MM.1S (cell line): ENCODE measurements at regions not wholly inside any gene's neighbourhood (a gene's known extent, or its start where the extent isn't known, plus 50 kb on each side); places are given as distances from the start of the nearest gene placed in this dataset.

Experiments
- DNase-seq: peaks from one replicate; pipeline ENCODE4 v3.0.0-alpha.2; 2015
- H2AFZ ChIP-seq: fragments of 300-600 bp; sonication (generic); 2 replicates; pipeline ENCODE4 v1.6.0; 2016; ENCODE audit warnings: antibody characterized with exemption, low read length
- H3F3A ChIP-seq: fragments of 300-600 bp; sonication (generic); 2 replicates; pipeline ENCODE4 v1.6.1; 2016; ENCODE audit warnings: mild to moderate bottlenecking, antibody characterized with exemption, low read length, moderate library complexity, mixed read lengths; ENCODE audit not compliant: insufficient read depth
- H3K27ac ChIP-seq: fragments of 300-600 bp; sonication (generic); 2 replicates; pipeline ENCODE4 v1.5.1; 2016; ENCODE audit warnings: mild to moderate bottlenecking, low read length
- H3K27me3 ChIP-seq: fragments of 300-600 bp; sonication (generic); replicated peaks from 2 replicates; pipeline ENCODE4 v1.6.0; 2016; ENCODE audit warnings: low read length; ENCODE audit not compliant: insufficient read depth
- H3K36me3 ChIP-seq: fragments of 300-600 bp; sonication (generic); replicated peaks from 2 replicates; pipeline ENCODE4 v1.6.1; 2016; ENCODE audit warnings: mild to moderate bottlenecking, low read length, mixed read lengths; ENCODE audit not compliant: insufficient read depth
- H3K4me1 ChIP-seq: fragments of 300-600 bp; sonication (generic); 2 replicates; pipeline ENCODE4 v1.6.1; 2016; ENCODE audit warnings: low read length, mixed read lengths
- H3K4me2 ChIP-seq: fragments of 300-600 bp; sonication (generic); 2 replicates; pipeline ENCODE4 v1.6.0; 2016; ENCODE audit warnings: low read depth, low read length
- H3K4me3 ChIP-seq: fragments of 300-600 bp; sonication (generic); 2 replicates; pipeline ENCODE4 v1.5.1; 2016; ENCODE audit warnings: low read length, mixed read lengths
- H3K79me2 ChIP-seq: fragments of 300-600 bp; sonication (generic); 2 replicates; pipeline ENCODE4 v1.6.1; 2016; ENCODE audit warnings: mixed run types, low read length, mixed read lengths
- H3K9ac ChIP-seq: fragments of 300-600 bp; sonication (generic); 2 replicates; pipeline ENCODE4 v1.6.1; 2016; ENCODE audit warnings: low read length, mixed read lengths
- H3K9me2 ChIP-seq: fragments of 300-600 bp; sonication (generic); replicated peaks from 2 replicates; pipeline ENCODE4 v1.6.1; 2016; ENCODE audit warnings: mild to moderate bottlenecking, low read length, mixed read lengths; ENCODE audit not compliant: insufficient read depth
- H3K9me3 ChIP-seq: fragments of 300-600 bp; sonication (generic); replicated peaks from 2 replicates; pipeline ENCODE4 v1.6.1; 2016; ENCODE audit warnings: mild to moderate bottlenecking, low read length, mixed read lengths; ENCODE audit not compliant: insufficient read depth
- H4K20me1 ChIP-seq: fragments of 300-600 bp; sonication (generic); 2 replicates; pipeline ENCODE4 v1.6.1; 2016; ENCODE audit warnings: mild to moderate bottlenecking, low read length, moderate library complexity, mixed read lengths; ENCODE audit not compliant: insufficient read depth
- CTCF ChIP-seq: fragments of 300-600 bp; sonication (generic); IDR thresholded peaks from 2 replicates; pipeline ENCODE4 v1.5.1; 2016; ENCODE audit warnings: antibody characterized with exemption, low read length, mixed read lengths
- EZH2 ChIP-seq: fragments of 300-600 bp; sonication (generic); optimal IDR thresholded peaks from 2 replicates; pipeline ENCODE3; 2017; ENCODE audit warnings: low read depth, mild to moderate bottlenecking, antibody characterized with exemption, low read length, mixed read lengths
- EZH2phosphoT487 ChIP-seq: fragments of 300-600 bp; sonication (generic); IDR thresholded peaks from 2 replicates; pipeline ENCODE4 v1.6.1; 2018; ENCODE audit warnings: antibody characterized with exemption, low read length

- TF ChIP-seq CTCF (no peak), EZH2phosphoT487 (no peak), EZH2 (no peak)
- no peaks in the 10 kb centered on the region for H3K9me3 ChIP-seq
These were observed 184.2 kb upstream of the CDYL start for GRCh38 chr6:4592026-4592425.

GRCh38 chr6:4591218-4591617 lies 185.0 kb upstream of the CDYL start:
- Histone ChIP-seq H3K36me3 (no peaks in the 10 kb centered on the region), H3K9me3 (no peaks in the 10 kb centered on the region), H2AFZ (no peak overlapping the region), H3K4me1 (no peaks in the 10 kb centered on the region), H3K4me3 (no peak overlapping the region), H3K27ac (no peak overlapping the region), H3F3A (no peaks in the 10 kb centered on the region), H4K20me1 (no peaks in the 10 kb centered on the region), H3K79me2 (no peaks in the 10 kb centered on the region), H3K9me2 (no peaks in the 10 kb centered on the region), H3K27me3 (no peaks in the 10 kb centered on the region), H3K4me2 (no peak overlapping the region), H3K9ac (no peak overlapping the region)
- no peak for TF ChIP-seq EZH2
- no peak for TF ChIP-seq CTCF
- no peak for TF ChIP-seq EZH2phosphoT487
- no peak for DNase-seq

More at GRCh38 chr6:4592026-4592425, 184.2 kb upstream of the CDYL start:
- no peak for DNase-seq
- no peaks in the 10 kb centered on the region for H3K36me3 ChIP-seq
- no peaks in the 10 kb centered on the region for H4K20me1 ChIP-seq
- H3K4me1 ChIP-seq, result no peaks in the 10 kb centered on the region
- no peak overlapping the region for H3K27ac ChIP-seq
- H3K27me3 ChIP-seq, result no peaks in the 10 kb centered on the region
- no peak overlapping the region for H3K9ac ChIP-seq
- H3F3A ChIP-seq, result no peaks in the 10 kb centered on the region
- H3K79me2 ChIP-seq, result no peaks in the 10 kb centered on the region
- no peak overlapping the region for H3K4me2 ChIP-seq
- no peaks in the 10 kb centered on the region for H3K9me2 ChIP-seq
- no peak overlapping the region for H2AFZ ChIP-seq
- no peak overlapping the region for H3K4me3 ChIP-seq

- Histone ChIP-seq H3K4me1 (no peaks in the 10 kb centered on the region), H2AFZ (no peak overlapping the region), H3K36me3 (no peaks in the 10 kb centered on the region), H3K9ac (no peak overlapping the region), H3K9me2 (no peaks in the 10 kb centered on the region), H3K4me3 (no peak overlapping the region), H3K79me2 (no peaks in the 10 kb centered on the region), H3K27me3 (no peaks in the 10 kb centered on the region), H3F3A (no peaks in the 10 kb centered on the region), H3K9me3 (no peaks in the 10 kb centered on the region), H3K27ac (no peak overlapping the region), H4K20me1 (no peaks in the 10 kb centered on the region), H3K4me2 (no peak overlapping the region)
- no peak for TF ChIP-seq EZH2
- no peak for TF ChIP-seq CTCF
- TF ChIP-seq EZH2phosphoT487, result no peak
- DNase-seq, result no peak
These were observed 186.9 kb upstream of the CDYL start for GRCh38 chr6:4589295-4589694.

GRCh38 chr6:4588581-4588980 lies 187.6 kb upstream of the CDYL start:
- H3K4me2 ChIP-seq, result no peak overlapping the region
- H3K36me3 ChIP-seq, result no peaks in the 10 kb centered on the region
- H4K20me1 ChIP-seq, result no peaks in the 10 kb centered on the region
- no peaks in the 10 kb centered on the region for H3K79me2 ChIP-seq
- H3K4me1 ChIP-seq, result no peaks in the 10 kb centered on the region
- H2AFZ ChIP-seq, result no peak overlapping the region
- H3K27me3 ChIP-seq, result no peaks in the 10 kb centered on the region
- no peak overlapping the region for H3K27ac ChIP-seq
- TF ChIP-seq CTCF (no peak), EZH2phosphoT487 (no peak), EZH2 (no peak)
- no peaks in the 10 kb centered on the region for H3K9me2 ChIP-seq
- H3K4me3 ChIP-seq, result no peak overlapping the region
- H3K9me3 ChIP-seq, result no peaks in the 10 kb centered on the region
- no peak overlapping the region for H3K9ac ChIP-seq
- DNase-seq, result no peak
- no peaks in the 10 kb centered on the region for H3F3A ChIP-seq
